Fibroblast of skin of right biceps (primary cell): ENCODE measurements at regions not wholly inside any gene's neighbourhood (a gene's known extent, or its start where the extent isn't known, plus 50 kb on each side); places are given as distances from the start of the nearest gene placed in this dataset.

Experiments
- DNase-seq: peaks from one replicate; pipeline ENCODE4 v3.0.0-alpha.2; 2013

GRCh38 chr2:236857781-236858180, 227.9 kb upstream of the COPS8 start:
- no peak for DNase-seq

GRCh38 chr2:236858661-236859060, 227.0 kb upstream of the COPS8 start:
- DNase-seq, result no peak

GRCh38 chr2:236859908-236860307, 225.8 kb upstream of the COPS8 start:
- DNase-seq, result no peak

- no peak for DNase-seq
Measured at GRCh38 chr2:236861196-236861875, 224.4 kb upstream of the COPS8 start.

GRCh38 chr2:236861944-236862343, 223.7 kb upstream of the COPS8 start:
- DNase-seq, result no peak

- DNase-seq, result peak; percentile 58
Measured at GRCh38 chr2:236862526-236862925, 223.2 kb upstream of the COPS8 start.

GRCh38 chr2:236862961-236863728, 222.5 kb upstream of the COPS8 start:
- DNase-seq, result peak; percentile 99

- no peak for DNase-seq
Measured at GRCh38 chr2:236863729-236864126, 222.0 kb upstream of the COPS8 start.

- DNase-seq, result no peak
Measured at GRCh38 chr2:236865052-236865451, 220.6 kb upstream of the COPS8 start.

- DNase-seq, result no peak
Measured at GRCh38 chr2:236866542-236867340, 218.9 kb upstream of the COPS8 start.

- DNase-seq, result peak; percentile 93
Measured at GRCh38 chr2:236867441-236868260, 218.0 kb upstream of the COPS8 start.

GRCh38 chr2:236870370-236870769, 215.3 kb upstream of the COPS8 start:
- DNase-seq, result no peak

GRCh38 chr2:236871500-236872001, 214.1 kb upstream of the COPS8 start:
- DNase-seq, result peak; percentile 99

- no peak for DNase-seq
Measured at GRCh38 chr2:236872015-236872414, 213.7 kb upstream of the COPS8 start.

- DNase-seq, result no peak
Measured at GRCh38 chr2:236872981-236873380, 212.7 kb upstream of the COPS8 start.

- peak; percentile 39 for DNase-seq
Measured at GRCh38 chr2:236873636-236874035, 212.1 kb upstream of the COPS8 start.

- DNase-seq, result no peak
Measured at GRCh38 chr2:236874866-236875481, 210.7 kb upstream of the COPS8 start.

GRCh38 chr2:236875906-236876505, 209.7 kb upstream of the COPS8 start:
- DNase-seq, result no peak

GRCh38 chr2:236876642-236877041, 209.0 kb upstream of the COPS8 start:
- DNase-seq, result no peak

- DNase-seq, result no peak
Measured at GRCh38 chr2:236877972-236878371, 207.7 kb upstream of the COPS8 start.

GRCh38 chr2:236879416-236879963, 206.2 kb upstream of the COPS8 start:
- no peak for DNase-seq
